ENCODE measurements at regions not wholly inside any gene's neighbourhood (a gene's known extent, or its start where the extent isn't known, plus 50 kb on each side); places are given as distances from the start of the nearest gene placed in this dataset.

DNA sequence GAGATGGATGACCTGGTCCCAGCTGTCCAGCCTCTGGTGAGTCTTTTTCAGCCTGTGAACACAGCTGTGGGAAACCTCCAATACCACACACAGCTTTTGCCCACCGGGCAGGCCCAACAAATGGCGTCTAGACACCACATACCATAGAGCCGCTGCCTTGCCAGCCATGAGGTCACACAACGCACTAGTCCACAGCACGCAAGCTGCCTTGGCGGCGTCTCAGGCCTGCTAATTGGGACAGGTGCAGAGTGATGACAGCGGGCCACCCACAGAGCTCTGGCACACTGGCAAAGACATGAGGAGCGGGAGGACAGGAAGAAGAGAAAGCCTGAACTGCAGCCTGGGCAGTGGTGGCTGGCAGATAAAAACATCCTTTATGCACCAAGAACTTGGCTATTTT lies 125.5 kb downstream of the ADAMTS1 start:
- Histone ChIP-seq H3F3A (ENCODE audit: insufficient read depth, low read length, poor library complexity, severe bottlenecking) (no peaks in the 10 kb centered on the region), H4K20me1 (ENCODE audit: insufficient read depth) (no peaks in the 10 kb centered on the region), H3K9ac (ENCODE audit: low read length) (no peak overlapping the region), H3K9me3 (ENCODE audit: low read length) (no peaks in the 10 kb centered on the region), H3K27me3 (ENCODE audit: insufficient read depth, low read depth, low read length) (no peaks in the 10 kb centered on the region), H3K27ac (ENCODE audit: low read length) (no peak overlapping the region), H2AFZ (ENCODE audit: low read depth, low read length) (no peak overlapping the region), H3K4me2 (ENCODE audit: low read length) (no peak overlapping the region), H3K79me2 (replicated peaks; ENCODE audit: insufficient read depth, low read length) (no peaks in the 10 kb centered on the region), H3K4me3 (ENCODE audit: low read length) (no peak overlapping the region), H3K36me3 (ENCODE audit: insufficient read depth, low read length) (no peaks in the 10 kb centered on the region), H3K9me2 (ENCODE audit: insufficient read depth, low read length) (no peaks in the 10 kb centered on the region)
- no peak for TF ChIP-seq RAD21 (conservative IDR thresholded peaks at IDR 0.05)
- no peak for TF ChIP-seq SMC3 (conservative IDR thresholded peaks at IDR 0.05; ENCODE audit: poor library complexity)
- no peak for TF ChIP-seq EP300 (conservative IDR thresholded peaks at IDR 0.05; ENCODE audit: poor library complexity, severe bottlenecking)
- TF ChIP-seq EZH2 (IDR thresholded peaks at IDR 0.05; ENCODE audit: borderline replicate concordance, insufficient read depth, low read length, poor library complexity, severe bottlenecking) = no peak
- TF ChIP-seq MXI1 (conservative IDR thresholded peaks at IDR 0.05; ENCODE audit: poor library complexity, severe bottlenecking) = no peak

GRCh38 chr21:26717146-26717739 lies 128.0 kb downstream of the ADAMTS1 start:
- H4K20me1 ChIP-seq (ENCODE audit: insufficient read depth) = no peaks in the 10 kb centered on the region
- no peak overlapping the region for H3K9ac ChIP-seq (ENCODE audit: low read length)
- no peaks in the 10 kb centered on the region for H3K27me3 ChIP-seq (ENCODE audit: insufficient read depth, low read depth, low read length)
- H3K79me2 ChIP-seq (replicated peaks; ENCODE audit: insufficient read depth, low read length) = no peaks in the 10 kb centered on the region
- no peaks in the 10 kb centered on the region for H3K9me2 ChIP-seq (ENCODE audit: insufficient read depth, low read length)
- H3K9me3 ChIP-seq (ENCODE audit: low read length) = no peaks in the 10 kb centered on the region
- TF ChIP-seq EP300 (conservative IDR thresholded peaks at IDR 0.05; ENCODE audit: poor library complexity, severe bottlenecking) = no peak
- TF ChIP-seq POLR2AphosphoS5 (IDR thresholded peaks at IDR 0.05) = no peak
- peak; percentile 86 for TF ChIP-seq RAD21 (conservative IDR thresholded peaks at IDR 0.05)
- TF ChIP-seq, protein P1, sequence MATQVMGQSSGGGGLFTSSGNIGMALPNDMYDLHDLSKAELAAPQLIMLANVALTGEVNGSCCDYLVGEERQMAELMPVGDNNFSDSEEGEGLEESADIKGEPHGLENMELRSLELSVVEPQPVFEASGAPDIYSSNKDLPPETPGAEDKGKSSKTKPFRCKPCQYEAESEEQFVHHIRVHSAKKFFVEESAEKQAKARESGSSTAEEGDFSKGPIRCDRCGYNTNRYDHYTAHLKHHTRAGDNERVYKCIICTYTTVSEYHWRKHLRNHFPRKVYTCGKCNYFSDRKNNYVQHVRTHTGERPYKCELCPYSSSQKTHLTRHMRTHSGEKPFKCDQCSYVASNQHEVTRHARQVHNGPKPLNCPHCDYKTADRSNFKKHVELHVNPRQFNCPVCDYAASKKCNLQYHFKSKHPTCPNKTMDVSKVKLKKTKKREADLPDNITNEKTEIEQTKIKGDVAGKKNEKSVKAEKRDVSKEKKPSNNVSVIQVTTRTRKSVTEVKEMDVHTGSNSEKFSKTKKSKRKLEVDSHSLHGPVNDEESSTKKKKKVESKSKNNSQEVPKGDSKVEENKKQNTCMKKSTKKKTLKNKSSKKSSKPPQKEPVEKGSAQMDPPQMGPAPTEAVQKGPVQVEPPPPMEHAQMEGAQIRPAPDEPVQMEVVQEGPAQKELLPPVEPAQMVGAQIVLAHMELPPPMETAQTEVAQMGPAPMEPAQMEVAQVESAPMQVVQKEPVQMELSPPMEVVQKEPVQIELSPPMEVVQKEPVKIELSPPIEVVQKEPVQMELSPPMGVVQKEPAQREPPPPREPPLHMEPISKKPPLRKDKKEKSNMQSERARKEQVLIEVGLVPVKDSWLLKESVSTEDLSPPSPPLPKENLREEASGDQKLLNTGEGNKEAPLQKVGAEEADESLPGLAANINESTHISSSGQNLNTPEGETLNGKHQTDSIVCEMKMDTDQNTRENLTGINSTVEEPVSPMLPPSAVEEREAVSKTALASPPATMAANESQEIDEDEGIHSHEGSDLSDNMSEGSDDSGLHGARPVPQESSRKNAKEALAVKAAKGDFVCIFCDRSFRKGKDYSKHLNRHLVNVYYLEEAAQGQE (IDR thresholded peaks at IDR 0.05; ENCODE audit: borderline replicate concordance) = no peak
- TF ChIP-seq EZH2 (IDR thresholded peaks at IDR 0.05; ENCODE audit: borderline replicate concordance, insufficient read depth, low read length, poor library complexity, severe bottlenecking) = no peak
- no peak for TF ChIP-seq MXI1 (conservative IDR thresholded peaks at IDR 0.05; ENCODE audit: poor library complexity, severe bottlenecking)
- TF ChIP-seq, protein P2, sequence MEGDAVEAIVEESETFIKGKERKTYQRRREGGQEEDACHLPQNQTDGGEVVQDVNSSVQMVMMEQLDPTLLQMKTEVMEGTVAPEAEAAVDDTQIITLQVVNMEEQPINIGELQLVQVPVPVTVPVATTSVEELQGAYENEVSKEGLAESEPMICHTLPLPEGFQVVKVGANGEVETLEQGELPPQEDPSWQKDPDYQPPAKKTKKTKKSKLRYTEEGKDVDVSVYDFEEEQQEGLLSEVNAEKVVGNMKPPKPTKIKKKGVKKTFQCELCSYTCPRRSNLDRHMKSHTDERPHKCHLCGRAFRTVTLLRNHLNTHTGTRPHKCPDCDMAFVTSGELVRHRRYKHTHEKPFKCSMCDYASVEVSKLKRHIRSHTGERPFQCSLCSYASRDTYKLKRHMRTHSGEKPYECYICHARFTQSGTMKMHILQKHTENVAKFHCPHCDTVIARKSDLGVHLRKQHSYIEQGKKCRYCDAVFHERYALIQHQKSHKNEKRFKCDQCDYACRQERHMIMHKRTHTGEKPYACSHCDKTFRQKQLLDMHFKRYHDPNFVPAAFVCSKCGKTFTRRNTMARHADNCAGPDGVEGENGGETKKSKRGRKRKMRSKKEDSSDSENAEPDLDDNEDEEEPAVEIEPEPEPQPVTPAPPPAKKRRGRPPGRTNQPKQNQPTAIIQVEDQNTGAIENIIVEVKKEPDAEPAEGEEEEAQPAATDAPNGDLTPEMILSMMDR (IDR thresholded peaks at IDR 0.05; ENCODE audit: poor library complexity, severe bottlenecking) = peak; percentile 77
- peak; percentile 89 for TF ChIP-seq SMC3 (conservative IDR thresholded peaks at IDR 0.05; ENCODE audit: poor library complexity)
- TF ChIP-seq TAF1 (IDR thresholded peaks at IDR 0.05; ENCODE audit: low read depth) = no peak
- no peaks in the 10 kb centered on the region for H3F3A ChIP-seq (ENCODE audit: insufficient read depth, low read length, poor library complexity, severe bottlenecking)
- no peak overlapping the region for H2AFZ ChIP-seq (ENCODE audit: low read depth, low read length)
- no peak overlapping the region for H3K27ac ChIP-seq (ENCODE audit: low read length)
- H3K4me2 ChIP-seq (ENCODE audit: low read length) = no peak overlapping the region
- no peak overlapping the region for H3K4me3 ChIP-seq (ENCODE audit: low read length)
- H3K36me3 ChIP-seq (ENCODE audit: insufficient read depth, low read length) = no peaks in the 10 kb centered on the region
